Gastroesophageal sphincter (tissue), 4 donors: ENCODE measurements at regions not wholly inside any gene's neighbourhood (a gene's known extent, or its start where the extent isn't known, plus 50 kb on each side); places are given as distances from the start of the nearest gene placed in this dataset.

ENCODE experiments used
- ATAC-seq: fragments of 150-250 bp; one replicate; pipeline ENCODE4 v1.9.1; 2016; ENCODE audit warnings: mild to moderate bottlenecking, moderate library complexity
- H3K27ac ChIP-seq, 4 donors: fragments of 200-600 bp; sonication (generic) in 3 of 4; 1 replicate in 3 of 4; 2 replicates in 1 of 4; pipeline ENCODE4 v1.5.1; 2016 to 2019
- H3K27me3 ChIP-seq: fragments of 200-600 bp; sonication (generic); one replicate; pipeline ENCODE4 v1.5.1; 2019
- H3K36me3 ChIP-seq, 2 donors: fragments of 200-600 bp; sonication (generic); one replicate each; pipeline ENCODE4 v1.5.1; 2019; ENCODE audit warnings: control low read depth in 1 of 2
- H3K4me1 ChIP-seq, 3 donors: fragments of 200-600 bp; sonication (generic); 1 replicate in 2 of 3; 2 replicates in 1 of 3; pipeline ENCODE4 v1.5.1; 2016 to 2019; ENCODE audit warnings: control low read depth in 2 of 3
- H3K4me3 ChIP-seq, 2 donors: fragments of 200-600 bp; sonication (generic); one replicate each; pipeline ENCODE4 v1.5.1; 2019; ENCODE audit warnings: mild to moderate bottlenecking in 1 of 2, moderate library complexity in 1 of 2
- H3K9me3 ChIP-seq, 3 donors: fragments of 200-600 bp; sonication (generic); one replicate each; pipeline ENCODE4 v1.5.1; 2017 to 2019; ENCODE audit warnings: control low read depth in 2 of 3
- EP300 ChIP-seq: sonication (generic); formaldehyde crosslinking; IDR thresholded peaks from one replicate; pipeline ENCODE4 v1.6.1; 2017; ENCODE audit warnings: antibody characterized with exemption, mild to moderate bottlenecking
- POLR2A ChIP-seq, 2 donors: fragments of 450-650 bp; IDR thresholded peaks; one replicate each; pipeline ENCODE4 v1.6.1; 2017; ENCODE audit warnings: antibody characterized with exemption in 2 of 2, mild to moderate bottlenecking in 2 of 2, moderate library complexity in 1 of 2
- POLR2AphosphoS5 ChIP-seq: sonication (generic); formaldehyde crosslinking; IDR thresholded peaks from one replicate; pipeline ENCODE4 v1.6.1; 2017; ENCODE audit warnings: antibody characterized with exemption
- WGBS, 2 donors: methylation state at CpG; one replicate each; pipeline ENCODE4 v1.1.5; 2018; ENCODE audit warnings: low coverage in 1 of 2; 5-methylcytosine and 5-hydroxymethylcytosine counted together
- TF ChIP-seq, protein P1 (sequence below), 4 experiments: fragments of 200-600 bp in 2 of 4; fragments of 450-650 bp in 2 of 4; sonication (generic) in 1 of 4; IDR thresholded peaks; one replicate each; pipeline ENCODE4 v1.5.1; 2017 to 2019; ENCODE audit warnings: antibody characterized with exemption in 4 of 4, mild to moderate bottlenecking in 2 of 4, moderate library complexity in 2 of 4

DNA sequence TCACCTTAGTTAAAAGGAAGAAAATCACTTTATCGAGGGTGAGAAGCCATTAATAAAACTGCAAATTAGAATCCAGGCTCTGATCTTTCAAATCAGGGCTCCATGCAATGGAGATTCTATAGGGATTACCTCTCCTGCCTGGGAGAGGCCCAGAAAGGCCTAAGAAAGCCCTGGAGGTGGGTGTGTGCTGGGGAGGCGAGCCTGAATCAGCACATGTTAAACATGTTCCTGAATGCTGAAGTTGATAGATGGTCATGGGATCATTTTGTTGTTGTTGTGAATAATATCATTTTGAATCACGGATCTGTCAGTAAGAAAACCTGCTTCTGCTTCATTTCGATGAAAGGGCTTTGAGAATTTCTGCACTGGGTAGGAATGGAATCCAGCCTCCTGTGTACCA is 254.3 kb downstream of the ACKR3 start:
- Histone ChIP-seq H3K4me3 (no peak overlapping the region), H3K4me1 (no peaks in the 10 kb centered on the region), H3K27ac (no peak overlapping the region), H3K36me3 (no peaks in the 10 kb centered on the region), H3K9me3 (peaks cover 0 to 12% (median 0%) of the 10 kb centered on the region in 3 donors), H3K27me3 (peaks cover 11% of the 10 kb centered on the region)
- 82% methylated on average over 4 of the region's 4 CpGs for WGBS, 2 donors
- ATAC-seq: no peak
- TF ChIP-seq POLR2A (IDR thresholded peaks at IDR 0.05) (no peak), EP300 (no peak), POLR2AphosphoS5 (no peak)
- TF ChIP-seq, protein P1, sequence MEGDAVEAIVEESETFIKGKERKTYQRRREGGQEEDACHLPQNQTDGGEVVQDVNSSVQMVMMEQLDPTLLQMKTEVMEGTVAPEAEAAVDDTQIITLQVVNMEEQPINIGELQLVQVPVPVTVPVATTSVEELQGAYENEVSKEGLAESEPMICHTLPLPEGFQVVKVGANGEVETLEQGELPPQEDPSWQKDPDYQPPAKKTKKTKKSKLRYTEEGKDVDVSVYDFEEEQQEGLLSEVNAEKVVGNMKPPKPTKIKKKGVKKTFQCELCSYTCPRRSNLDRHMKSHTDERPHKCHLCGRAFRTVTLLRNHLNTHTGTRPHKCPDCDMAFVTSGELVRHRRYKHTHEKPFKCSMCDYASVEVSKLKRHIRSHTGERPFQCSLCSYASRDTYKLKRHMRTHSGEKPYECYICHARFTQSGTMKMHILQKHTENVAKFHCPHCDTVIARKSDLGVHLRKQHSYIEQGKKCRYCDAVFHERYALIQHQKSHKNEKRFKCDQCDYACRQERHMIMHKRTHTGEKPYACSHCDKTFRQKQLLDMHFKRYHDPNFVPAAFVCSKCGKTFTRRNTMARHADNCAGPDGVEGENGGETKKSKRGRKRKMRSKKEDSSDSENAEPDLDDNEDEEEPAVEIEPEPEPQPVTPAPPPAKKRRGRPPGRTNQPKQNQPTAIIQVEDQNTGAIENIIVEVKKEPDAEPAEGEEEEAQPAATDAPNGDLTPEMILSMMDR (IDR thresholded peaks at IDR 0.05): no peak

DNA sequence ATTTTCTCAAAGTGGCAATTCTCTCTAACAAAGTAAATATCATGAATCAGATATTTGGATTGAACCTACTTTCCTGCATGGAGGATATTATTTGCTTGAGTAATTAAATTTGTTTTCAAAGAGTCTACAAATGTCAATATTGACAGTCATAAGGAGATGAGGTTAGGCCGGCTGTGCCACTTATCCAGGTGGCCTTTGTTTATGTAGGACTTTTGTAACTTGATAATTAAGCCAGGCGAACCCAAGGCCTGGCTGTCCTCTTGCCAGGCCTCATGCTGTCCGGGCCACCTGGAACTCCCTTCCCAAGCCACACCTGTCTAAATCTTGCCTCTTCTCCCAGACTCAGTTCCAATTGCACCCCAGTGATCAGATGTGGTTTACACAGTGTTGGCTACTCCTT is 255.2 kb downstream of the ACKR3 start:
- H3K9me3 ChIP-seq: peaks cover 0 to 12% (median 0%) of the 10 kb centered on the region in 3 donors
- no peak overlapping the region for H3K4me3 ChIP-seq
- no peaks in the 10 kb centered on the region for H3K36me3 ChIP-seq
- ATAC-seq: no peak
- WGBS, 2 donors: 97 to 100% methylated on average over 2 of the region's 3 CpGs
- TF ChIP-seq POLR2A (IDR thresholded peaks at IDR 0.05) (no peak), POLR2AphosphoS5 (no peak), EP300 (no peak)
- TF ChIP-seq, protein P1 (IDR thresholded peaks at IDR 0.05): no peak
- peaks cover 5% of the 10 kb centered on the region for H3K27me3 ChIP-seq
- no peak overlapping the region for H3K27ac ChIP-seq
- H3K4me1 ChIP-seq: no peaks in the 10 kb centered on the region

- Histone ChIP-seq H3K9me3 (peaks cover 0 to 12% (median 0%) of the 10 kb centered on the region in 3 donors), H3K4me1 (no peaks in the 10 kb centered on the region), H3K4me3 (no peak overlapping the region), H3K27ac (no peak overlapping the region), H3K36me3 (no peaks in the 10 kb centered on the region), H3K27me3 (no peaks in the 10 kb centered on the region)
- TF ChIP-seq, protein P1 (IDR thresholded peaks at IDR 0.05): no peak
- no peak for TF ChIP-seq POLR2AphosphoS5
- no peak for TF ChIP-seq EP300
- no peak for TF ChIP-seq POLR2A (IDR thresholded peaks at IDR 0.05)
- 85 to 86% methylated on average over 2 to 4 of the region's 6 CpGs for WGBS, 2 donors
- no peak for ATAC-seq
Measured at GRCh38 chr2:236825989-236826510, 256.4 kb downstream of the ACKR3 start.

- TF ChIP-seq EP300 (no peak), POLR2AphosphoS5 (no peak), POLR2A (IDR thresholded peaks at IDR 0.05) (no peak)
- TF ChIP-seq, protein P1 (IDR thresholded peaks at IDR 0.05): no peak
- no peak for ATAC-seq
- 66 to 100% methylated on average over 2 to 4 of the region's 6 CpGs for WGBS, 2 donors
- H3K9me3 ChIP-seq: peaks cover 0 to 9% (median 0%) of the 10 kb centered on the region in 3 donors
- H3K4me3 ChIP-seq: no peak overlapping the region
- H3K27me3 ChIP-seq: no peaks in the 10 kb centered on the region
- no peaks in the 10 kb centered on the region for H3K36me3 ChIP-seq
- no peak overlapping the region for H3K27ac ChIP-seq
- H3K4me1 ChIP-seq: no peaks in the 10 kb centered on the region
Measured at GRCh38 chr2:236826606-236827156, 257.1 kb downstream of the ACKR3 start.

DNA sequence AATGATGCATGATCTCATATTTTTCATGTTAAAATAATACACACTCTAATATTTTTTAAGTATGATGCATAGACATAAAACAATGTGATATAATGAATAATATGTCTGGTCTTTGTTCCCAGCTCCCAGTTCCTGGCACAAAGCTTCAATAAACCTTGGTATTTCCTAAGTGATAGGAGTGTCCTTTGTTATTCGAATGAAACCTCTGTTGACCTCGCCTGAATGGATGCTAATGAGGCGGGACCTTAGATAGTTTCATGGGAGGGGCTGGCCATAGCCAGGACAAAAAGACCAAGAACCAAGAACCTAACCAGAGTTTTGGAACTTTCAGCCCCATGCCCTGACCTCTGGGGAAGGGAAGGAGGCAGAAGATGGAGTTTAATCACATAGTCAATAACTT is 257.7 kb upstream of the COPS8 start:
- Histone ChIP-seq H3K9me3 (no peaks in the 10 kb centered on the region), H3K4me1 (no peaks in the 10 kb centered on the region), H3K27me3 (no peaks in the 10 kb centered on the region), H3K36me3 (no peaks in the 10 kb centered on the region), H3K4me3 (no peak overlapping the region), H3K27ac (no peak overlapping the region)
- WGBS, 2 donors: 64 to 83% methylated on average over 2 to 3 of the region's 3 CpGs
- no peak for ATAC-seq
- TF ChIP-seq EP300 (no peak), POLR2A (IDR thresholded peaks at IDR 0.05) (no peak), POLR2AphosphoS5 (no peak)
- TF ChIP-seq, protein P1 (IDR thresholded peaks at IDR 0.05): no peak
